GM23338 (cell line): ENCODE measurements at regions not wholly inside any gene's neighbourhood (a gene's known extent, or its start where the extent isn't known, plus 50 kb on each side); places are given as distances from the start of the nearest gene placed in this dataset.
"Not testable (repeated sequence)": the region's sequence is repeated elsewhere in the genome, so short reads cannot be mapped to it uniquely, and the experiment has no call there.

ENCODE experiments used
- EZH2 ChIP-seq: fragments of 200-600 bp; sonication (generic); IDR thresholded peaks from one replicate; pipeline ENCODE4 v1.8.0; 2017; ENCODE audit warnings: antibody characterized with exemption, mild to moderate bottlenecking, low read depth; ENCODE audit not compliant: unreplicated experiment
- JUNB ChIP-seq: IDR thresholded peaks from one replicate; pipeline ENCODE4 v1.6.1; 2016; ENCODE audit warnings: antibody characterized with exemption; ENCODE audit not compliant: unreplicated experiment
- TF ChIP-seq, protein P1 (sequence below), 2 experiments: fragments of 200-600 bp in 1 of 2; sonication (generic) in 1 of 2; conservative IDR thresholded peaks; 2 replicates each; pipeline versions ENCODE4 v1.5.1 to v1.6.1; 2016 to 2017; ENCODE audit warnings: antibody characterized with exemption in 2 of 2, low read depth in 2 of 2, mild to moderate bottlenecking in 2 of 2, moderate library complexity in 1 of 2

DNA sequence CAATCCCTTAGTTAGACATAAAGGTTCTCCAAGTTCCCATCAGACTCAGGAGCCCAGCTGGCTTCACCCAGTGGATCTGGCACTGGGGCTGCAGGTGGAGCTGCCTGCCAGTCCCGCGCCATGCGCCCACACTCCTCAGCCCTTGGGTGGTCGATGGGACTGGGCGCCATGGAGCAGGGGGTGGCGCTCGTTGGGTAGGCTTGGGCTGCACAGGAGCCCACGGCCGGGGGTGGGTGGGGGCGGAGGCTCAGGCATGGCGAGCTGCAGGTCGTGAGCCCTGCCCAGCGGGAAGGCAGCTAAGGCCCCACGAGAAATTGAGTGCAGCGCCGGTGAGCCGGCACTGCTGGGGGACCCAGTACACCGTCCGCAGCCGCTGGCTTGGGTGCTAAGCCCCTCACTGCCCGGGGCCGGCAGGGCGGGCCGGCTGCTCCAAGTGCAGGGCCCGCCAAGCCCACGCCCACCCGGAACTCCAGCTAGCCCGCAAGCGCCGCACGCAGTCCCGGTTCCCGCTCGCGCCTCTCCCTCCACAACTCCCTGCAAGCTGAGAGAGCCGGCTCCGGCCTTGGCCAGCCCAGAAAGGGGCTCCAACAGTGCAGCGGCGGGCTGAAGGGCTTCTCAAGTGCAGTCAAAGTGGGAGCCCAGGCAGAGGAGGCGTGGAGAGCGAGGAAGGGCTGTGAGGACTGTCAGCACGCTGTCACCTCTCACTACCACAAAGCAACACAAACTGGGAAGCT, 584.3 kb upstream of the COBL start:
- TF ChIP-seq, protein P1, sequence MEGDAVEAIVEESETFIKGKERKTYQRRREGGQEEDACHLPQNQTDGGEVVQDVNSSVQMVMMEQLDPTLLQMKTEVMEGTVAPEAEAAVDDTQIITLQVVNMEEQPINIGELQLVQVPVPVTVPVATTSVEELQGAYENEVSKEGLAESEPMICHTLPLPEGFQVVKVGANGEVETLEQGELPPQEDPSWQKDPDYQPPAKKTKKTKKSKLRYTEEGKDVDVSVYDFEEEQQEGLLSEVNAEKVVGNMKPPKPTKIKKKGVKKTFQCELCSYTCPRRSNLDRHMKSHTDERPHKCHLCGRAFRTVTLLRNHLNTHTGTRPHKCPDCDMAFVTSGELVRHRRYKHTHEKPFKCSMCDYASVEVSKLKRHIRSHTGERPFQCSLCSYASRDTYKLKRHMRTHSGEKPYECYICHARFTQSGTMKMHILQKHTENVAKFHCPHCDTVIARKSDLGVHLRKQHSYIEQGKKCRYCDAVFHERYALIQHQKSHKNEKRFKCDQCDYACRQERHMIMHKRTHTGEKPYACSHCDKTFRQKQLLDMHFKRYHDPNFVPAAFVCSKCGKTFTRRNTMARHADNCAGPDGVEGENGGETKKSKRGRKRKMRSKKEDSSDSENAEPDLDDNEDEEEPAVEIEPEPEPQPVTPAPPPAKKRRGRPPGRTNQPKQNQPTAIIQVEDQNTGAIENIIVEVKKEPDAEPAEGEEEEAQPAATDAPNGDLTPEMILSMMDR (conservative IDR thresholded peaks at IDR 0.05; ENCODE audit: low read depth in 2 of 2), result not testable (repeated sequence)
- not testable (repeated sequence) for TF ChIP-seq JUNB, EZH2
